ENCODE measurements at regions not wholly inside any gene's neighbourhood (a gene's known extent, or its start where the extent isn't known, plus 50 kb on each side); places are given as distances from the start of the nearest gene placed in this dataset.

GRCh38 chr16:64206862-64207261 is 915.0 kb downstream of the CDH11 start:
- H3K4me3 ChIP-seq (ENCODE audit: low read depth, low read length), result no peak overlapping the region
- no peak for DNase-seq (ENCODE audit: low read depth, low spot score)
- TF ChIP-seq CTCF (IDR thresholded peaks at IDR 0.05; ENCODE audit: low read depth, low read length), result no peak
- in situ Hi-C loops (cut with HindIII; ENCODE audit: low sequenced_read_pairs), result no loop called here

- in situ Hi-C loops (cut with HindIII; ENCODE audit: low sequenced_read_pairs), result no loop called here
- no peak for TF ChIP-seq CTCF (IDR thresholded peaks at IDR 0.05; ENCODE audit: low read depth, low read length)
Measured at GRCh38 chr16:64203126-64203525, 918.7 kb downstream of the CDH11 start.

GRCh38 chr16:64202571-64202970 is 919.3 kb downstream of the CDH11 start:
- TF ChIP-seq CTCF (IDR thresholded peaks at IDR 0.05; ENCODE audit: low read depth, low read length), result no peak
- H3K4me3 ChIP-seq (ENCODE audit: low read depth, low read length), result no peak overlapping the region
- in situ Hi-C loops (cut with HindIII; ENCODE audit: low sequenced_read_pairs), result no loop called here
- no peak for DNase-seq (ENCODE audit: low read depth, low spot score)

More at GRCh38 chr16:64203126-64203525, 918.7 kb downstream of the CDH11 start:
- DNase-seq (ENCODE audit: low read depth, low spot score), result no peak
- H3K4me3 ChIP-seq (ENCODE audit: low read depth, low read length), result no peak overlapping the region

- DNase-seq (ENCODE audit: low read depth, low spot score), result peak; percentile 41
Measured at GRCh38 chr16:64196444-64196843, 925.4 kb downstream of the CDH11 start.

GRCh38 chr16:64185954-64186353 is 935.9 kb downstream of the CDH11 start:
- TF ChIP-seq CTCF (IDR thresholded peaks at IDR 0.05; ENCODE audit: low read depth, low read length), result no peak
- in situ Hi-C loops (cut with HindIII; ENCODE audit: low sequenced_read_pairs), result no loop called here

More at GRCh38 chr16:64196444-64196843, 925.4 kb downstream of the CDH11 start:
- TF ChIP-seq CTCF (IDR thresholded peaks at IDR 0.05; ENCODE audit: low read depth, low read length), result no peak
- H3K4me3 ChIP-seq (ENCODE audit: low read depth, low read length), result no peak overlapping the region
- in situ Hi-C loops (cut with HindIII; ENCODE audit: low sequenced_read_pairs), result no loop called here

GRCh38 chr16:64184156-64184555 is 937.7 kb downstream of the CDH11 start:
- in situ Hi-C loops (cut with HindIII; ENCODE audit: low sequenced_read_pairs), result no loop called here
- DNase-seq (ENCODE audit: low read depth, low spot score), result no peak
- no peak overlapping the region for H3K4me3 ChIP-seq (ENCODE audit: low read depth, low read length)
- no peak for TF ChIP-seq CTCF (IDR thresholded peaks at IDR 0.05; ENCODE audit: low read depth, low read length)

More at GRCh38 chr16:64185954-64186353, 935.9 kb downstream of the CDH11 start:
- no peak for DNase-seq (ENCODE audit: low read depth, low spot score)
- no peak overlapping the region for H3K4me3 ChIP-seq (ENCODE audit: low read depth, low read length)

GRCh38 chr16:64182985-64183384 is 938.9 kb downstream of the CDH11 start:
- no peak for TF ChIP-seq CTCF (IDR thresholded peaks at IDR 0.05; ENCODE audit: low read depth, low read length)
- no peak for DNase-seq (ENCODE audit: low read depth, low spot score)
- in situ Hi-C loops (cut with HindIII; ENCODE audit: low sequenced_read_pairs), result no loop called here
- H3K4me3 ChIP-seq (ENCODE audit: low read depth, low read length), result no peak overlapping the region
